K562 (cell line): ENCODE measurements at regions not wholly inside any gene's neighbourhood (a gene's known extent, or its start where the extent isn't known, plus 50 kb on each side); places are given as distances from the start of the nearest gene placed in this dataset.

Source experiments
- ATAC-seq: fragments of 200-7000 bp; cut with Tn5 transposase; 3 replicates; pipeline ENCODE4 v1.9.1; 2020; ENCODE audit warnings: moderate library complexity
- BruUV-seq: library from RNA; stranded (reverse); fragments of 400-500 nt; replicated peaks from 2 replicates; lab custom pipeline; 2021; lab: Mats Ljungman, UMichigan
- CTCF ChIA-PET: fragments of 300-600 bp; formaldehyde crosslinking; extraction: SDS; loops from one replicate; lab custom pipeline; 2021; ENCODE audit warnings: low intra/inter-chr PET ratio; lab: Yijun Ruan, JAX
- POLR2A ChIA-PET: fragments of 300-600, 350-650 bp; sonication (Branson Sonifier 250); formaldehyde crosslinking; extraction: SDS; loops from one replicate; lab custom pipeline; 2021; ENCODE audit warnings: antibody characterized with exemption, inconsistent platforms; lab: Yijun Ruan, JAX
- DNase-seq, 4 experiments: peaks; one replicate each; pipeline versions ENCODE4 v3.0.0 to v3.0.0-alpha.2; 2011 to 2018; ENCODE audit warnings: low spot score in 3 of 4, mixed read lengths in 3 of 4; ENCODE audit errors: extremely low read depth in 1 of 4
- FAIRE-seq: peaks from 2 replicates; lab custom pipeline; 2011; peaks lifted over from hg19 to GRCh38; lab: Jason Lieb, UNC
- H2AFZ ChIP-seq: 2 replicates; pipeline ENCODE4 v1.6.0; 2011; ENCODE audit warnings: low read depth, low read length, control low read depth, inconsistent platforms
- H3K27ac ChIP-seq: fragments of 200-600 bp; 3 replicates; pipeline ENCODE4 v1.8.0; 2011; ENCODE audit warnings: low read depth, mild to moderate bottlenecking, control low read depth, inconsistent platforms, low read length, moderate library complexity, mixed read lengths; ENCODE audit errors: extremely low read depth
- H3K27me3 ChIP-seq, 2 experiments: fragments of 300-600 bp in 1 of 2; 2 replicates in 1 of 2; 3 replicates in 1 of 2; pipeline versions ENCODE4 v1.6.0 to v1.8.0; 2011; ENCODE audit warnings: inconsistent platforms in 2 of 2, low read length in 2 of 2, mild to moderate bottlenecking in 1 of 2, mixed read lengths in 1 of 2, moderate library complexity in 1 of 2; ENCODE audit not compliant: control insufficient read depth in 2 of 2, insufficient read depth in 2 of 2
- H3K36me3 ChIP-seq: fragments of 300-600 bp; 3 replicates; pipeline ENCODE4 v1.8.0; 2011; ENCODE audit warnings: mild to moderate bottlenecking, low read length, inconsistent platforms; ENCODE audit not compliant: control insufficient read depth, insufficient read depth
- H3K4me1 ChIP-seq, 2 experiments: fragments of 200-600 bp in 1 of 2; replicated peaks in 1 of 2; 2 replicates in 1 of 2; 3 replicates in 1 of 2; pipeline versions ENCODE4 v1.5.1 to v1.8.0; 2011; ENCODE audit warnings: inconsistent platforms in 2 of 2, low read length in 2 of 2, mild to moderate bottlenecking in 1 of 2, mixed read lengths in 1 of 2, moderate library complexity in 1 of 2; ENCODE audit not compliant: control insufficient read depth in 2 of 2, insufficient read depth in 2 of 2
- H3K4me2 ChIP-seq: 2 replicates; pipeline ENCODE4 v1.6.1; 2011; ENCODE audit warnings: low read length, control low read depth, inconsistent platforms, mixed read lengths; ENCODE audit not compliant: insufficient read depth
- H3K4me3 ChIP-seq: fragments of 200-600 bp; sonication (generic), shearing (Covaris generic); 2 replicates; pipeline ENCODE4 v1.5.1; 2016; ENCODE audit warnings: control low read depth, inconsistent platforms
- H3K79me2 ChIP-seq: fragments of 200-600 bp; 3 replicates; pipeline ENCODE4 v1.8.0; 2011; ENCODE audit warnings: low read length, inconsistent platforms; ENCODE audit not compliant: control insufficient read depth, insufficient read depth
- H3K9ac ChIP-seq, 2 experiments: 2 replicates each; pipeline versions ENCODE4 v1.6.0 to v1.6.1; 2011; ENCODE audit warnings: low read depth in 2 of 2, low read length in 2 of 2, control low read depth in 1 of 2, inconsistent platforms in 1 of 2, mild to moderate bottlenecking in 1 of 2, mixed read lengths in 1 of 2; ENCODE audit not compliant: insufficient read depth in 1 of 2
- H3K9me1 ChIP-seq: one replicate; pipeline ENCODE4 v1.6.0; 2011; ENCODE audit warnings: inconsistent platforms, mild to moderate bottlenecking, low read length, moderate library complexity; ENCODE audit not compliant: control insufficient read depth, insufficient read depth
- H3K9me3 ChIP-seq: replicated peaks from 2 replicates; pipeline ENCODE4 v1.5.1; 2011; ENCODE audit warnings: low read depth, low read length, inconsistent platforms; ENCODE audit not compliant: control insufficient read depth, insufficient read depth
- H4K20me1 ChIP-seq: replicated peaks from 2 replicates; pipeline ENCODE4 v1.6.1; 2011; ENCODE audit warnings: low read length, inconsistent platforms, mixed read lengths; ENCODE audit not compliant: control insufficient read depth, insufficient read depth
- BRCA1 ChIP-seq, 2 experiments: fragments of 450-650 bp in 1 of 2; sonication (generic) in 1 of 2; formaldehyde crosslinking in 1 of 2; IDR thresholded peaks; 2 replicates each; pipeline versions ENCODE4 v1.5.0 to v1.6.1; 2017 to 2020; ENCODE audit warnings: mild to moderate bottlenecking in 1 of 2, missing genetic modification reagents in 1 of 2
- DMBX1 ChIP-seq: fragments of 250-450 bp; sonication (Bioruptor Pico); IDR thresholded peaks from 2 replicates; pipeline ENCODE4 v1.8.0; 2022; ENCODE audit warnings: inconsistent platforms, mild to moderate bottlenecking, moderate library complexity, borderline replicate concordance
- FOS ChIP-seq: IDR thresholded peaks from 3 replicates; pipeline ENCODE4 v1.6.1; 2011; ENCODE audit not compliant: insufficient read length; ENCODE audit errors: extremely low read depth
- HDAC3 ChIP-seq: fragments of 450-650 bp; IDR thresholded peaks from 2 replicates; pipeline ENCODE4 v1.6.1; 2018; ENCODE audit warnings: borderline replicate concordance, mild to moderate bottlenecking, moderate library complexity; ENCODE audit not compliant: partially characterized antibody
- KAT7 ChIP-seq: sonication (generic); formaldehyde crosslinking; IDR thresholded peaks from 2 replicates; pipeline ENCODE4 v1.8.0; 2022; ENCODE audit warnings: missing genetic modification reagents, mild to moderate bottlenecking, borderline replicate concordance
- SRSF1 ChIP-seq: fragments of 200-400 bp; formaldehyde crosslinking; IDR thresholded peaks from 2 replicates; pipeline ENCODE4 v1.6.1; 2017; ENCODE audit warnings: mild to moderate bottlenecking, low read depth, low read length, moderate library complexity
- STAT5A ChIP-seq: IDR thresholded peaks from 2 replicates; pipeline ENCODE4 v1.6.1; 2012; ENCODE audit warnings: low read length, inconsistent platforms, borderline replicate concordance
- STAT5B ChIP-seq: fragments of 250-450 bp; sonication (Bioruptor Pico); IDR thresholded peaks from 2 replicates; pipeline ENCODE4 v1.8.0; 2021; ENCODE audit warnings: mild to moderate bottlenecking, inconsistent platforms
- ZC3H11A ChIP-seq: IDR thresholded peaks from 2 replicates; pipeline ENCODE4 v1.6.1; 2012; ENCODE audit warnings: low read depth, low read length, improper control_type of control experiment
- ZNF212 ChIP-seq: fragments of 450-650 bp; formaldehyde crosslinking; IDR thresholded peaks from 2 replicates; pipeline ENCODE4 v1.4.0; 2020; ENCODE audit warnings: mild to moderate bottlenecking
- ZNF699 ChIP-seq: fragments of 250-450 bp; sonication (Bioruptor Pico); IDR thresholded peaks from 2 replicates; pipeline ENCODE4 v1.8.0; 2021; ENCODE audit warnings: mild to moderate bottlenecking, moderate library complexity; ENCODE audit not compliant: insufficient replicate concordance
- WGBS: fragments of 100-300 bp; shearing (Covaris generic); methylation state at CpG from one replicate; pipeline ENCODE4 v1.1.6; 2016; ENCODE audit warnings: low coverage, mixed read lengths; ENCODE audit not compliant: insufficient coverage; ENCODE audit errors: missing lambda C conversion rate; 5-methylcytosine and 5-hydroxymethylcytosine counted together
- in situ Hi-C: fragments of 300-500 bp; cut with MboI; formaldehyde crosslinking; loops from 4 replicates; pipeline ENCODE4 v1.15.0; 2018; ENCODE audit warnings: inconsistent platforms, mixed read lengths
- intact Hi-C: fragments of 100-400 bp; cut with micrococcal nuclease; formaldehyde crosslinking; loops from 2 replicates; pipeline ENCODE4 v1.14.2; 2022
- TF ChIP-seq, protein P1 (sequence below): fragments of 150-350 bp; conservative IDR thresholded peaks from 2 replicates; pipeline ENCODE4 v1.6.1; 2014; ENCODE audit warnings: low read length
- TF ChIP-seq, protein P2 (sequence below): fragments of 250-450 bp; sonication (Bioruptor Pico); IDR thresholded peaks from 2 replicates; pipeline ENCODE4 v1.9.0; 2021; ENCODE audit warnings: mild to moderate bottlenecking, inconsistent platforms
- TF ChIP-seq, protein P3 (sequence below): sonication (generic); formaldehyde crosslinking; IDR thresholded peaks from 2 replicates; pipeline ENCODE4 v1.8.0; 2022; ENCODE audit warnings: mild to moderate bottlenecking, low read depth, missing genetic modification reagents

DNA sequence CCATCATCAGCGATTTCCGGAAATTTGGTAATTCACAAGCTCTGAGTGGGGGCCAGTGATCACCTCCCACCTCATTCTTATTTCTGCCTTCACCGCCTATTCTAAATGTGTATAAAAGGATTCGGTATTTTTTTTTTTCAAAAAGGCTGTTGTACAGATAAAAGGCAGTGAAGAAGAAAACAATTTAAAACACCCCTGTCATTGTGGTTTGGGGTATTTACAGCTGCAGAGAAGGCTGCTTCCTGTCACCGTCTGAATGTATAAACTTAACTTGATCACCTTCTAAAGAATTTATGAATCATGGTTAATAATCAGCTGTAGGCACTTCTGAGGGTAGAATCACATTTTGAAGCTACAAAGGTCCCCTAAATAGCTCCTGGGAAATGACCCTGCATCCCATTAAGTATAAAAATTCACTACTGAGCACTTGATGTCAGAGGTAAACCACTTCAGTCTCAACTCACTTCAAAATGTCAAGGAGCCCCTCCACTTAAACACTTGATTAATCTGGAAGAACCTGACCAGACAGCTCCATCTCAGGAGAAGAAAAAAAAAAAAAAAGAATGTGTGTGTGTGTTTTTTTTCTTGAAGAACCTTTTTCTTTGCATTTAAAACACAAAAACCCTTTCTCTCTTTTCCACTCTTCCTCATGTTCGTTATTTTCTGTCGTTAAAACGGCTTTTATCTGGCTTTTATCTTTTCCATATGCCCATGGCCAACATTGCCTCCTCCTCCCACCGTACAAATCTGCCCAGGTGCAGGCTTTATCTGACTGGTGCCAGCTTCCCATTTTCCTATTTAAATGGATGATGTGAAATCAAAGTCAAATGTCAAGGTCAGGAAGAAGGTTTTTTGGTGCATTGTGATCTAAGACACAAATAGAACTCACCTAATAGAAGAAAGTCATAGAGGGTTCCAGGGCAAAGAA, 291.2 kb downstream of the IRX1 start:
- no peak for DNase-seq
- ChIA-PET CTCF (interaction anchor here (0.7 kb wide), 1 partner anchor 182 kb away, joined by 3 read pairs; no protein-coding TSS in a partner anchor), POLR2A (interaction anchor here (0.7 kb wide), 1 partner anchor 29 kb away, joined by 3 read pairs; no protein-coding TSS in a partner anchor)
- intact Hi-C loops: no loop called here
- no peaks in the 10 kb centered on the region for H3K27me3 ChIP-seq
- H3K4me3 ChIP-seq: no peak overlapping the region
- no peak overlapping the region for H3K9ac ChIP-seq
- no peaks in the 10 kb centered on the region for H3K79me2 ChIP-seq
- WGBS: 3% methylated on average over 9 of the region's 9 CpGs
- no peak overlapping the region for H3K27ac ChIP-seq
- TF ChIP-seq ZNF699 (CRISPR knock-in tag): no peak
- TF ChIP-seq, protein P1, sequence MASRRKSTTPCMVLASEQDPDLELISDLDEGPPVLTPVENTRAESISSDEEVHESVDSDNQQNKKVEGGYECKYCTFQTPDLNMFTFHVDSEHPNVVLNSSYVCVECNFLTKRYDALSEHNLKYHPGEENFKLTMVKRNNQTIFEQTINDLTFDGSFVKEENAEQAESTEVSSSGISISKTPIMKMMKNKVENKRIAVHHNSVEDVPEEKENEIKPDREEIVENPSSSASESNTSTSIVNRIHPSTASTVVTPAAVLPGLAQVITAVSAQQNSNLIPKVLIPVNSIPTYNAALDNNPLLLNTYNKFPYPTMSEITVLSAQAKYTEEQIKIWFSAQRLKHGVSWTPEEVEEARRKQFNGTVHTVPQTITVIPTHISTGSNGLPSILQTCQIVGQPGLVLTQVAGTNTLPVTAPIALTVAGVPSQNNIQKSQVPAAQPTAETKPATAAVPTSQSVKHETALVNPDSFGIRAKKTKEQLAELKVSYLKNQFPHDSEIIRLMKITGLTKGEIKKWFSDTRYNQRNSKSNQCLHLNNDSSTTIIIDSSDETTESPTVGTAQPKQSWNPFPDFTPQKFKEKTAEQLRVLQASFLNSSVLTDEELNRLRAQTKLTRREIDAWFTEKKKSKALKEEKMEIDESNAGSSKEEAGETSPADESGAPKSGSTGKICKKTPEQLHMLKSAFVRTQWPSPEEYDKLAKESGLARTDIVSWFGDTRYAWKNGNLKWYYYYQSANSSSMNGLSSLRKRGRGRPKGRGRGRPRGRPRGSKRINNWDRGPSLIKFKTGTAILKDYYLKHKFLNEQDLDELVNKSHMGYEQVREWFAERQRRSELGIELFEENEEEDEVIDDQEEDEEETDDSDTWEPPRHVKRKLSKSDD: no peak
- TF ChIP-seq HDAC3: no peak
- TF ChIP-seq ZC3H11A: no peak
- no peak for TF ChIP-seq STAT5B (CRISPR knock-in tag)
- TF ChIP-seq SRSF1: no peak
- TF ChIP-seq, protein P2, sequence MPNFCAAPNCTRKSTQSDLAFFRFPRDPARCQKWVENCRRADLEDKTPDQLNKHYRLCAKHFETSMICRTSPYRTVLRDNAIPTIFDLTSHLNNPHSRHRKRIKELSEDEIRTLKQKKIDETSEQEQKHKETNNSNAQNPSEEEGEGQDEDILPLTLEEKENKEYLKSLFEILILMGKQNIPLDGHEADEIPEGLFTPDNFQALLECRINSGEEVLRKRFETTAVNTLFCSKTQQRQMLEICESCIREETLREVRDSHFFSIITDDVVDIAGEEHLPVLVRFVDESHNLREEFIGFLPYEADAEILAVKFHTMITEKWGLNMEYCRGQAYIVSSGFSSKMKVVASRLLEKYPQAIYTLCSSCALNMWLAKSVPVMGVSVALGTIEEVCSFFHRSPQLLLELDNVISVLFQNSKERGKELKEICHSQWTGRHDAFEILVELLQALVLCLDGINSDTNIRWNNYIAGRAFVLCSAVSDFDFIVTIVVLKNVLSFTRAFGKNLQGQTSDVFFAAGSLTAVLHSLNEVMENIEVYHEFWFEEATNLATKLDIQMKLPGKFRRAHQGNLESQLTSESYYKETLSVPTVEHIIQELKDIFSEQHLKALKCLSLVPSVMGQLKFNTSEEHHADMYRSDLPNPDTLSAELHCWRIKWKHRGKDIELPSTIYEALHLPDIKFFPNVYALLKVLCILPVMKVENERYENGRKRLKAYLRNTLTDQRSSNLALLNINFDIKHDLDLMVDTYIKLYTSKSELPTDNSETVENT (CRISPR knock-in tag): no peak
- no peak for TF ChIP-seq STAT5A
- no peak for TF ChIP-seq ZNF212
- no peak for TF ChIP-seq FOS
- TF ChIP-seq, protein P3, sequence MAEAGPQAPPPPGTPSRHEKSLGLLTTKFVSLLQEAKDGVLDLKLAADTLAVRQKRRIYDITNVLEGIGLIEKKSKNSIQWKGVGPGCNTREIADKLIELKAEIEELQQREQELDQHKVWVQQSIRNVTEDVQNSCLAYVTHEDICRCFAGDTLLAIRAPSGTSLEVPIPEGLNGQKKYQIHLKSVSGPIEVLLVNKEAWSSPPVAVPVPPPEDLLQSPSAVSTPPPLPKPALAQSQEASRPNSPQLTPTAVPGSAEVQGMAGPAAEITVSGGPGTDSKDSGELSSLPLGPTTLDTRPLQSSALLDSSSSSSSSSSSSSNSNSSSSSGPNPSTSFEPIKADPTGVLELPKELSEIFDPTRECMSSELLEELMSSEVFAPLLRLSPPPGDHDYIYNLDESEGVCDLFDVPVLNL (CRISPR knock-in tag): no peak
- TF ChIP-seq DMBX1: no peak
- TF ChIP-seq BRCA1 (IDR thresholded peaks at IDR 0.05): no peak
- no peak for TF ChIP-seq BRCA1 (CRISPR knock-in tag; IDR thresholded peaks at IDR 0.05)
- TF ChIP-seq KAT7: no peak
- TF ChIP-seq, all 486 proteins: peak for 0
- BruUV-seq: no TSS peak
- no peak overlapping the region for H2AFZ ChIP-seq
- H3K36me3 ChIP-seq: no peaks in the 10 kb centered on the region
- H4K20me1 ChIP-seq: no peaks in the 10 kb centered on the region
- FAIRE-seq (no peak), ATAC-seq (no peak)
- no peaks in the 10 kb centered on the region for H3K4me1 ChIP-seq
- H3K9me3 ChIP-seq: no peaks in the 10 kb centered on the region
- no peak overlapping the region for H3K4me2 ChIP-seq
- H3K9me1 ChIP-seq: no peaks in the 10 kb centered on the region
- in situ Hi-C loops: no loop called here
